Dedifferentiated amniotic fluid mesenchymal stem cell (primary cell): ENCODE measurements at regions not wholly inside any gene's neighbourhood (a gene's known extent, or its start where the extent isn't known, plus 50 kb on each side); places are given as distances from the start of the nearest gene placed in this dataset.

Experiments used
- DNase-seq: peaks from one replicate; pipeline ENCODE4 v3.0.0-alpha.2; 2016; ENCODE audit errors: extremely low spot score

DNA sequence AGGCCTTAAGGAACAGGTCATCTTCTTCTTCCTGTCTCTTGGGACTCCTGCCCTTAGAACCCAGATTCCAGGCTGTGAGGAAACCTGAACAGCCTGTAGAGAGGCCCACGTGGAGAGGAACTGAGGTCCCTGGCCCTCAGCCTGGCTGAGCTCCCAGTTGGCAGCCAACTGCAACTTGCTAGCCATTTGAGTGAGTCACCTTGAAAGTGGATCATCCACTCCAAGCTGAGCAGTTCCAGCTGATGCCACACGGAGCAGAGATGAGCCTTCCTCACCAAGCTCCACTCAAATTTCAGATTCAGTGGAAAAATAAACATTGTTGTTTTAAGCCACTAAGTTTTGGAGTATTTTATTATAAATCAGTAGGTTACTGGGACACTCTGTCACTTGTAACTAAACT is 392.5 kb downstream of the BCOR start:
- peak; percentile 76 for DNase-seq

GRCh38 chrX:39709364-39709763 is 388.4 kb downstream of the BCOR start:
- no peak for DNase-seq

GRCh38 chrX:39709812-39710211 is 387.9 kb downstream of the BCOR start:
- DNase-seq = no peak

DNA sequence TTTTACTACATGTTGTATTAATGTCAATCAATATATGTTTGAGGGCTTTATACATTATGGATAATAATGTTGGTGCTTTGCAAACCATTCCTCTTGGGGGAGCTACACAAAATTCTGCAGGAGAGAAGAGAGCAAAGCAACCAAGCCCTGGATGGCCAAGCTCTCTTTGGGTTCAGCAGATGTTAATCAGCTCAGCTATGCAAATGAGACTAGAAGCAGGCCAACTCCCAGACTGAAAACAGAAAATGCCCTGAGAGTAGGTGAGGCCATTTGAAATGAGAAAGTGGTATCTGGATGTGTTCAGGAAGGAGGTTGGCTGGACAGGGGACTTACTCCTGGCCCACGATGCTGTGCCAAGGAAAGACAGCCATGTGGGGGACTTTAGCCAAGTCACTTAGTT is 387.0 kb downstream of the BCOR start:
- no peak for DNase-seq

DNA sequence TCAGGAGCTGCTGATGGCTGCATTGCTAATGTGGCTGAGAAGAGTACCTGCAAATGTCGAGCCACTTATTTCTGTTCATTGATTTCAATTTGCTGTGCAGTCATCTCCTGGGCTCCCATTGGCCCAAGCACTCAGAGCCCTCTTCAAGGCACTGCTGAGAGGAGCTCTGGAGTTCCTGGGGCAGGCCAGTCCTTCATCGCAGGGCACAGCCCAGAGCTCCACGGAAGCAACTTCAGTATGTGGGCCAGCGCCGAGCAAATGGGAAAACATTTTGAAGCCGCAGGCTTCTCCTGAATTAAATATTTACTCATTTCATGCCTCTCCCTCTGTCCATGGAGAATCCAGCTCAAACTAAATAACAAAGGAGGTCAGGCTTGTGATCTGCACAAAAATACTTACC is 383.3 kb downstream of the BCOR start:
- DNase-seq = no peak

GRCh38 chrX:39716401-39716800 is 381.4 kb downstream of the BCOR start:
- no peak for DNase-seq

GRCh38 chrX:39716802-39717540 is 380.8 kb downstream of the BCOR start:
- no peak for DNase-seq

GRCh38 chrX:39718981-39719380 is 378.8 kb downstream of the BCOR start:
- no peak for DNase-seq

- DNase-seq = no peak
Measured at GRCh38 chrX:39720945-39721344, 376.8 kb downstream of the BCOR start.

- DNase-seq = peak; percentile 32
Measured at GRCh38 chrX:39721566-39722279, 376.0 kb downstream of the BCOR start.

DNA sequence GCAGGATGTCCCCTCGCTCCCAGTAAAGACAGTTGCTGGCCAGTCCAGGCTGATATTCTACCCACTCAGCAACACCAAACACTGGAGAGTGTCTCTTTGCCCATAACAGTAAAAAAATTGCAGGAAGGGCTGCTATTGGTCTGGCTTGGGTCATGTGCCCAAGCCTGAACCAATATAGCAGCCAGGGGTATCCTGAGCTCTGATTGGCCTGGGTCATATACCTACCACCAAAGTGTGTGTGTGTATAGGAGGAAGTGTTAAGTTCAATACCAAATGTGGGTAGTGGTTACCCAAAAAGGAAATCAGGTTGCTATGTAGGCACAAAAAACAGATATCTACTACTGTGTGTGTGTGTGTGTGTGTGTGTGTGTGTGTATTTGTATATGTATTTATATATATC is 373.2 kb downstream of the BCOR start:
- DNase-seq = no peak

DNA sequence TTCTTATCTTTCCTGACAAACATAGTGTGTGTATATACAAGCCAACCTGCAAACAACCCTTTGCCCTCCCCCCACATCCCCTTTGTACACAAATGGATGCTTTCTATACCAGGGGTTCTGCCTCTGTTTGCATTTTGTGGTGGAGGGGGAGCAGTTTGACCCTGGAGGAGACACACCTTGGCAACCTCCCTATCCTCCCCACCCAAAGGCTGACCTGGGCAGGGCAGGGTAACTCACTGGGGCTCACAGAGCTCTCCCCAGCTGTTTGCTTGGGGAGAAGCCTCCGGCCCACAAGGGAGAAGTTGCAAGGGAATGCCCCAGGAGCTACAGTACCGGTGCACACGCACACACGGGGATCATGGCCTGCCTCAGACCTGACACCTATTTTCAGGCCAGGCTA is 372.6 kb downstream of the BCOR start:
- no peak for DNase-seq

DNA sequence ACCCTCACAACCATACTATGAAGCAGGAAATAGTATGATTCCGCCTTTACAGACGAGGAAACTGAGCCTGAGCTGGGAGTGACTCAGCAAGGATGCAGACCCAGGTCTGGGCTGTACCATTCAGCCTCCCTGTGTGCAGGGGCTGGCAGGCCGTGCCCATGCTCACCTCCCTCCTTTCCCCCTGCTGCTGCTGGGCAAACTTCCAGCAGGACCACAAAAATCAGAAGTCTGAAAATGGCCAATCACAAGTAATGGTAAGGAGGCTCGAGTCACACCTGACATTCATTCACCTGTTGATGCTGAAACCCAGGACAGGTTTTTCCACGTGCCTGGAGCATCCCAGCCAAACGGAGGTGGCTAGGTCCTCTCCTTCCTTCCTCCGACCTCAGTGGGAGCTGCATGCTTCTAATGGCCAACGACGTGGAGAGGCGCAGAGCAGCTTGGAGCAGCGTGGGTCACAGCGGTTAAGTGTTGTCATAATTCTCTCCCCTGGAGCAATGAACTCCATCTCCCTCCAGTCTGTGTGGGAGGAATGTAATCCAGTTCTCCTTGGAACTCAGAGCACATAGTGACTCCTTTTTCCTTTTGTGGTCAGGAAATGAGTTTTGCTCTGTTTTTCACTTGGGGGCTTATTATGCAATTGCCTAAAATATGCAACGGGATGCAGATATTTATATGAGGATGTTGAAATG is 371.7 kb downstream of the BCOR start:
- peak; percentile 56 for DNase-seq

GRCh38 chrX:39726771-39727170 is 371.0 kb downstream of the BCOR start:
- DNase-seq = no peak

DNA sequence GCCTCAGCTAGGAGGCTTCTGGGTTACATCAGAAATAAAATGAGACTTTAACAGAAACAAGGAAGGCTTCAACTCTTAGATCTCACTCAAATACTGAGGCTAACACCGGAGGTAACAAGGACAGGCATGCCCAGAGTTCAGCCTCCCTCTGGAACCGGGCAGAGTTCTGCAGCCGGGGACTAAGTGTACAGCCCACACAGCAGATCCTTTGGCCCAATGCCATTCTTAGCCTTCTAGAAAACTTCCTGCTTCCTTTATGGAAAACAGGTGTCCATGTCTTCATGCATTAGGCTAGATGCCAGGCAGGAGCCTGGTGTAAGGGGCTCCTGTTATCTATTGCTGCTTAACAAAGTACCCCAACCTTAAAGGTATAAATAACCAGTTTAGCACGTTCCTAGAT is 369.7 kb downstream of the BCOR start:
- no peak for DNase-seq

DNA sequence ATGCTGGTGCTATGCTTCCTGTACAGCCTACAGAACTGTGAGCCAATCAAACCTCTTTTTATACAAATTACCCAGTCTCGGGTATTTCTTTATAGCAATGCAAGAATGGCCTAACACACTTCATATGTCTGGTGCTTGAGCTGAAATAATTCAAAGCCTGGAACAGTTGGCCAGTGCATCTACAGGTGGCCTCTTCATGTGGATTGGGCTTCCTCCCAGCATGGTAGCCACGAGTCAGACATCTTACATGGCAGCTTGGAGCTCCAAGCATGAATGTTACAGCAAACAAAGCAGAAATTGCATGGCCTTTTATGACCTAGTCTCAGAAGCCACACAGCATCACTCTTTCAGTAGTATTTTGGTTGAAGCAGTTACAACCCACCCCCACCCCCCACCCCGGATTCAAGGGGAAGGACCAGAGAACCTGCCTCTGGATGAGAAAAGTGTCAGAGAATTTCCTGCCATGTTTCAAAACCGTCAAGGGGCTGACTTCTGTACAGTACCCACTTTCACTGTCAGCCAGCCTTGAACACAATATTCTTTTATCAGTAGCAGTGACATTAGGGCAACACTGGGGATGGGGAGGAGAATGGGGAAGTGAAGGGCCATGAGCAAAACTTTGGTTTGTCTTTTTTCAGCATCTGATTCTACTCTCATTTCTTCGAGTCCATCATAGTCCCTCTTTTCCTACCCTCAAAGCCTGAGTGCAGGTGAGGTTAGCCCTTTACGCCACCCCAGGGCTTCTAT is 368.7 kb downstream of the BCOR start:
- DNase-seq = no peak

- no peak for DNase-seq
Measured at GRCh38 chrX:39729981-39730661, 367.6 kb downstream of the BCOR start.

- peak; percentile 29 for DNase-seq
Measured at GRCh38 chrX:39730662-39731329, 367.0 kb downstream of the BCOR start.

DNA sequence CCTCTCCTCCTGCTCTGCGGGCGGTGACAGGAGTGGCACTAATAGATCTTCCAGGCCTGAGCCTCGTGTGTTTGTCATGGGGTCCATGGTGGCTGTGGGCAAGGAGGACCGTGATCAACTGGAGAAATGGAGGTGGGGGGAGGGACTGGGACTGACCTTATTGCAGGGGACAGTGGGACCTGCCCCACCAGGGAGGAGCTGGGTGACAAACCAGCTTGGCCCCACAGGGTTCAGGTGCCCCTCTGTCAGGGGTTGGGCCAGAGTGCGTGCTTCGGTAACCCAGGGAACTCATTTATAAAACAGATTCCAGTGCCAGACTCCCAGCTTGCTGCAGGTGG is 366.5 kb downstream of the BCOR start:
- DNase-seq = no peak

DNA sequence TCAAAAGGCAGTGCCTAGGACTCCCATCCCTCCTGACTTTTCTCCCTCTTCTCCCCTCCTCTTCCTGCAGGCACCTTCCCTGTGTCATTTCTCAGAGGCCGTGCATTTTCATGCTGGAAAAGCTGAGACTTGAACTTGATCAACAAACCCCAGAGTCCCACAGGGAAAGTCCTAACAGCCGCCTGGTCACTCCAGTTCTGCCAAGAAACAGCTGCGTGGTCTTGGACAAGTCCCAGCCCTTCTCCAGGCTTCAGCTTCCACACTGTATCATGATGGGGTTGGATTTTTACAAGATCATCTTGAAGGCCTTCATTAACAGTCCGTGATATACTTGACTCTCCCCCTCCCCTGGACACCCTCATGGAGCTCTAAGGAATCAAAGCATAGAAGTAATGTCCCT is 366.0 kb downstream of the BCOR start:
- no peak for DNase-seq

GRCh38 chrX:39733745-39734144 is 364.0 kb downstream of the BCOR start:
- DNase-seq = no peak
